ENCODE measurements at regions not wholly inside any gene's neighbourhood (a gene's known extent, or its start where the extent isn't known, plus 50 kb on each side); places are given as distances from the start of the nearest gene placed in this dataset.

- H3K4me1 ChIP-seq (ENCODE audit: low read length) = no peaks in the 10 kb centered on the region
- no peak overlapping the region for H3K27ac ChIP-seq (ENCODE audit: low read length)
- H3K4me2 ChIP-seq (ENCODE audit: low read length) = no peak overlapping the region
- peaks cover 10% of the 10 kb centered on the region; the same call in 1 of the 2 replicates for H3K9me3 ChIP-seq (ENCODE audit: insufficient read depth, low read length)
- no peaks in the 10 kb centered on the region for H4K20me1 ChIP-seq (ENCODE audit: insufficient read depth, low read length)
- H3K36me3 ChIP-seq (replicated peaks; ENCODE audit: low read depth, low read length) = no peaks in the 10 kb centered on the region
- H3K9ac ChIP-seq (ENCODE audit: low read length) = no peak overlapping the region
- H3K27me3 ChIP-seq (ENCODE audit: low read depth, low read length) = peaks cover 5% of the 10 kb centered on the region; the same call in 1 of the 2 replicates
- TF ChIP-seq EZH2phosphoT487 (IDR thresholded peaks at IDR 0.05; ENCODE audit: low read depth) = no peak
- TF ChIP-seq CTCF (IDR thresholded peaks at IDR 0.05; ENCODE audit: low read depth, low read length) = no peak
- no peak overlapping the region for H2AFZ ChIP-seq (ENCODE audit: low read depth, low read length)
- H3K4me3 ChIP-seq (ENCODE audit: low read length) = no peak overlapping the region
- H3K79me2 ChIP-seq (ENCODE audit: low read length) = no peaks in the 10 kb centered on the region
Observed at GRCh38 chr2:11969774-11970173, 223.3 kb downstream of the LPIN1 start.

GRCh38 chr2:11974573-11974972, 228.1 kb downstream of the LPIN1 start:
- Histone ChIP-seq H3K4me3 (ENCODE audit: low read length) (no peak overlapping the region), H3K4me2 (ENCODE audit: low read length) (no peak overlapping the region), H3K27me3 (ENCODE audit: low read depth, low read length) (peaks cover 2% of the 10 kb centered on the region; the same call in 1 of the 2 replicates), H3K27ac (ENCODE audit: low read length) (no peak overlapping the region), H3K36me3 (replicated peaks; ENCODE audit: low read depth, low read length) (no peaks in the 10 kb centered on the region), H3K9ac (ENCODE audit: low read length) (no peak overlapping the region), H3K4me1 (ENCODE audit: low read length) (no peaks in the 10 kb centered on the region), H2AFZ (ENCODE audit: low read depth, low read length) (no peak overlapping the region), H3K9me3 (ENCODE audit: insufficient read depth, low read length) (peaks cover 17% of the 10 kb centered on the region; the same call in 1 of the 2 replicates), H3K79me2 (ENCODE audit: low read length) (no peaks in the 10 kb centered on the region), H4K20me1 (ENCODE audit: insufficient read depth, low read length) (no peaks in the 10 kb centered on the region)
- TF ChIP-seq EZH2phosphoT487 (IDR thresholded peaks at IDR 0.05; ENCODE audit: low read depth) = no peak
- TF ChIP-seq CTCF (IDR thresholded peaks at IDR 0.05; ENCODE audit: low read depth, low read length) = no peak

- H3K9me3 ChIP-seq (ENCODE audit: insufficient read depth, low read length) = peaks cover 17% of the 10 kb centered on the region; the same call in 1 of the 2 replicates
- TF ChIP-seq EZH2phosphoT487 (IDR thresholded peaks at IDR 0.05; ENCODE audit: low read depth) (no peak), CTCF (IDR thresholded peaks at IDR 0.05; ENCODE audit: low read depth, low read length) (no peak)
- no peak overlapping the region for H2AFZ ChIP-seq (ENCODE audit: low read depth, low read length)
- no peak overlapping the region for H3K27ac ChIP-seq (ENCODE audit: low read length)
- H3K4me3 ChIP-seq (ENCODE audit: low read length) = no peak overlapping the region
- H3K36me3 ChIP-seq (replicated peaks; ENCODE audit: low read depth, low read length) = no peaks in the 10 kb centered on the region
- no peaks in the 10 kb centered on the region for H3K4me1 ChIP-seq (ENCODE audit: low read length)
- H3K4me2 ChIP-seq (ENCODE audit: low read length) = no peak overlapping the region
- no peaks in the 10 kb centered on the region for H3K79me2 ChIP-seq (ENCODE audit: low read length)
- H3K9ac ChIP-seq (ENCODE audit: low read length) = no peak overlapping the region
- H4K20me1 ChIP-seq (ENCODE audit: insufficient read depth, low read length) = no peaks in the 10 kb centered on the region
- H3K27me3 ChIP-seq (ENCODE audit: low read depth, low read length) = peaks cover 2% of the 10 kb centered on the region; the same call in 1 of the 2 replicates
Observed at GRCh38 chr2:11975373-11975772, 228.9 kb downstream of the LPIN1 start.

- peaks cover 17% of the 10 kb centered on the region; the same call in 1 of the 2 replicates for H3K9me3 ChIP-seq (ENCODE audit: insufficient read depth, low read length)
- no peaks in the 10 kb centered on the region for H3K4me1 ChIP-seq (ENCODE audit: low read length)
- no peak overlapping the region for H3K4me3 ChIP-seq (ENCODE audit: low read length)
- H3K4me2 ChIP-seq (ENCODE audit: low read length) = no peak overlapping the region
- no peaks in the 10 kb centered on the region for H3K36me3 ChIP-seq (replicated peaks; ENCODE audit: low read depth, low read length)
- H3K27ac ChIP-seq (ENCODE audit: low read length) = no peak overlapping the region
- H4K20me1 ChIP-seq (ENCODE audit: insufficient read depth, low read length) = no peaks in the 10 kb centered on the region
- H3K9ac ChIP-seq (ENCODE audit: low read length) = no peak overlapping the region
- peaks cover 2% of the 10 kb centered on the region; the same call in 1 of the 2 replicates for H3K27me3 ChIP-seq (ENCODE audit: low read depth, low read length)
- TF ChIP-seq CTCF (IDR thresholded peaks at IDR 0.05; ENCODE audit: low read depth, low read length) (no peak), EZH2phosphoT487 (IDR thresholded peaks at IDR 0.05; ENCODE audit: low read depth) (no peak)
- H2AFZ ChIP-seq (ENCODE audit: low read depth, low read length) = no peak overlapping the region
- H3K79me2 ChIP-seq (ENCODE audit: low read length) = no peaks in the 10 kb centered on the region
Observed at GRCh38 chr2:11976073-11976472, 229.6 kb downstream of the LPIN1 start.
